NCI-H2227 (cell line): ENCODE measurements at regions not wholly inside any gene's neighbourhood (a gene's known extent, or its start where the extent isn't known, plus 50 kb on each side); places are given as distances from the start of the nearest gene placed in this dataset.
A peak's percentile ranks its signal among the peaks of the same experiment; 100 is the strongest.

ENCODE experiments used
- DNase-seq: peaks from one replicate; lab custom pipeline; 2025; ENCODE audit not compliant: unreplicated experiment; lab: John Stamatoyannopoulos, UW

DNA sequence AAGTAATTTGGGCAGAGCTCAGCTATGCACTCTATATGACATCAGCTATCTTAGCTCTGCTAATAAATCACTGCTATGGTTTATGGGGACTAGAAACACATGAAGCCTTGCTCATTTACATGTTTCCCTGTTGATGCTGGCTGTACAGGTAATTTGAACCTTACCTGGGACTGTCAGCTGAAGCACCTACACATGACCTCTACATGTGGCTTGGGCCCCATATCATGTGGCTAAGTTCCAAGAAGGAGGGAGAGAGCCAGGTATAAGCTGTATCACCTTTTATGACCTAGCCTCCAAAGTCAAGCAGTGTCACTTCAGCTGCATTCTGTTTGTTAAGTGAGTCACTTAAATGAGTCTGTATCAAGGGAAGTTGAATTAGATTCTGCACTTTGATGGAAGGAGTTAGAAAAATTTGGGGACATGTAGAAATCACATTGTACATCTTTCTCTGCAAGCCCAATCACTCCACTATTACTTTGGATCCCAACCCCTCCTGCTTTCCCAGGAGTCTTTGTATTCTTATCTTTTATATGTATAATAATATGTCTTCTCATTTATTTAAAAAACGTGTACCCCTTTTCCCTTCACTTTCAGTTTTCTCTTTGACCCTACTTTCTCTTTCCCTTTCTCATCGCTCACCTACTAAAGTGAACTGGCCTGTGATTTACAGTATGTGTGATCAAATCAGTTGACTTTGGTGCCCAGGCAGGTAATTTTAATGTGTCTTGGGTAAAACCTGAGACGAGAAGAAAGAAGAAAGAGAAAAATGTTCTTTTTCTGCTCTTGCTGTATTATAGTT, 53.4 kb upstream of the PRKACB start:
- no peak for DNase-seq

DNA sequence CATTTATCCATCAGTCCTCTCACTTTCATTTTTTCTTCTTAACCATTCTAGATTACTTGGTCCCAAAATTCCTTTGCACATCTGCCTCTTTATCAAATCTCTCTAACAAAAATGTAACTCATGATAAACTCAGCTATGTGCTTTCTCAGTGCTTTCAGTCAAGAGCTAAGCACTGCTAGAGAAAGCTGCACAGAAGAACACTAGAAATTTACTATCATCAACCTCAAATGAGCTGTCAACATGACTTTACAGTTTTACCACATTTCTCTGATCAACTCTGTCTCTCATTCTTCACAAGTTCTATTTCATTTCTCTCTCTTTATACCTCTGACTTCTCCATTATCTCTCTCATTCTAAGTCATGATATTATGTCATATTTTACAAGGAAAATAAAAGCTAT, 54.2 kb upstream of the PRKACB start:
- DNase-seq, result no peak

DNA sequence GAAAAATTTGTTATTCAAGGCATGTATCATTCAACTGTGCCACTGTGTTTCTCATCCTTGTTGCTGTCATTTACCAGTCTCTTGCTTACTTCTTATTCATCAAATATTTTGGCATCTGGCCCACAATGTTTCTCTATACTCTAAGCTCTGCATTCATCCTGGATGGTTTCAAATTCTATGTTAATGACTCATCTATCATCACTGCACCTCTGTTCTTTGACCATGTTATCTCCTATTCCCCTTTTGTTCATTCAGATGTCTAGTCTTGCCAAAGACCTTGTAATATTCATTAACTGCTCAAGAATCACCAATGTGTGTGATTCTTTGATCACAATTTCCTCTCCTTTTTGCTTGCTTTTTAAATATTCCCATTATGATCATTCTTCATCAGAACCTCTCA, 54.6 kb upstream of the PRKACB start:
- no peak for DNase-seq

DNA sequence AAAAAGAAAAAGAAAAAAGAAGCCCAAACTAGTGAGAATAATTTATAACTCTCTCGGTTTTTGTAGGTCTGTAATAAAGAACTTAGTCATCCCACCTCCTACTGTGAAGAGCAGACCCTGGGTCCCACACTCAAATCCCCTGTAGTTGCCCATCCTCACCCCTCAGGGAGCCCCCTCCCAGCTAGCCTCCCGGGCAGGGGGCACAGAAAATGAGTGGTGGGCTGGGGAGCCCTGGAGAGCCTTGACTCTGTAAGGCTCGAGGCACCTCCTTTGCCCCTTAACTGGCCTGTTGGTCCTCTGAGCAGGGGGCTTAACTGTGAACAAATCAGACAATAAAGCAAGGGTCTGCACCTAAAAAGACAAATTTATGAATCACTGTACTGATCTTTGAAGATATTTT, 57.5 kb upstream of the PRKACB start:
- DNase-seq, result no peak

DNA sequence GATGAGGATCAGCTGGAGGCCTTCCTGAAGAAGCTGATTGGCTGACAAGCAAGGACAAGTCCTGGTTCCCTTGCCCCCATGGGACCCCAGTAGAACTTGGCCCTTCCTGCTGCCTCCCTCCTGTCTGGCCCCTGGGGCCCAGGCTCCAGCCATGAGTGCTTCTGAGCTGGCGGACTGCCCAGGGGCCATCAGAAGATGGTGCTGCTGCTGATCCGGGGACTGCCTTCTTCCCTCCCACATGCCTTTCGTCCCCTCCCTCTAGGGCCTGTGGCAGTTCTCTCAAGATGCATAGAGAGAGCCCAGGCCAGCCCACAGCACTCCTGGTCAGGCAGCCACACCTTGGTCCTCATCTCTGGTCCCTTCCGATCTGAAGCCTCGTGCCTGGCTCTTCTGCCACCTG, 57.9 kb upstream of the PRKACB start:
- no peak for DNase-seq

DNA sequence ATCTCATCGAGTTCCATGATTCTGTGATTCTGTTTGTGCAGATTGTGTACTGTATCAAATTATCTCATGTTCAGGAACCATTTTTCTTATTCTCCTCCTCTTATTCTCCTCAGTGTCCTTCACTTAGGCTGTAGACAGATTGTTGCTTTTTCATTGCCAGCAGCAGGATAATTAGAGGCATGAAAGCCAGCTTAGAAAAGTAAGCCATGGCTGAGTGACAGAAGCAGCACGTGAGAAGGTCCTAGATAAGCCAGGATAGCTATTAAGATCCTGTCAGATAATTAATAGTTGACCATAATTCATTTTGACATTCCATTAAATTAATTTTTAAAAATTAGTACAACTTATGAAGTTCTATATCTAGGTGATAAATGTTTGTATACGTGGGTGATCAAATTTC, 60.8 kb upstream of the PRKACB start:
- DNase-seq, result peak; percentile 50

DNA sequence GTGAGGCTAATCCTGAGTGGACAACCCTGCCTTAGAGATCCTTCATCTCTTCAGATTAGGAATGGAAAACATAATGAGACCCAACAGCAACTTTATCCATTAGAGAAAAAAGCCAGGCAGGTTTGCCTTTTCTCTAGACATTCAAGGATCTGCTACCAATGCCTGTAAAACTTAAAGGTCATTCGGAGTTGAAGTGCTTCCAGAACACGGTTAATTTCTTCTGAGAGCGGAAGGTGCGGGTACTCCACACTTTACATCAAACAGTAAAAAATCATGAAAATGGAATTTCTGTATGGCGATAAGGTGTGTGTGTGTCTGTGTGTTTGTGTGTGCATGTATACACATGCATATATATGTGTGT, 65.2 kb upstream of the PRKACB start:
- no peak for DNase-seq

DNA sequence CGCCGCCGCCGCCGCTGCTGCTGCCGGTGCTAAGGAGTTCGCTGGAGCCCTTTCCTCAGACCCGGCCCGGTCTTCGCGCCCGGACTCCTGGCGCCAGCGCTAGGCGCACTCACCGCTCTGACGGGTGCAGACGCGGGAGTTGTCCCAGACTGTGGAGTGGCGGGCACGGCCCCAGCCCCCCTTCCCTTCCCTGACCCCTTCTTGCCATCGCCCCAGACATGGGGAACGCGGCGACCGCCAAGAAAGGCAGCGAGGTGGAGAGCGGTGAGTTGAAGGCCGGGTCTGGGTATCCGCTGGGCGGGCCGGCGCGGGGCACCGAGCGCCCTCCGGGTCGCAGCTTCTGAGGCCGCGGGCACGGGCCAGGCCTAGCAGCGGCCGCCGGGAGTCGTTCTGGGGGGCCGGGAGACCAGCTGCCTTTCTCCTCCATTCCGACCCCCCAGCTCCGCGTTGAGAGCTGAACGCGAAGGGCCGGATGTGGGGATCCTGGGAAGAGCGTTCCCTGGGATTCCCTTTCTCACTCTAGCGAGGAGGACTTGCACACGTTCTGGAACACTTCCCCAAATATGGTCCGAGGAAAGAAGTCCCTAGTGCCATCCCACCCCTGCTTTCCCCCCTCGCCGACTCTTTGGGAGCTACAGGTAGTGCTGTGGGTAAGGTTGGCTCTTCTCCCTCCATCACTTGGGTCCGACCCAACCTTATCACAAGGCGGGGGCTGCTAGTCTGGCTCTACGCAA, 65.8 kb upstream of the PRKACB start:
- peak; percentile 70 for DNase-seq

DNA sequence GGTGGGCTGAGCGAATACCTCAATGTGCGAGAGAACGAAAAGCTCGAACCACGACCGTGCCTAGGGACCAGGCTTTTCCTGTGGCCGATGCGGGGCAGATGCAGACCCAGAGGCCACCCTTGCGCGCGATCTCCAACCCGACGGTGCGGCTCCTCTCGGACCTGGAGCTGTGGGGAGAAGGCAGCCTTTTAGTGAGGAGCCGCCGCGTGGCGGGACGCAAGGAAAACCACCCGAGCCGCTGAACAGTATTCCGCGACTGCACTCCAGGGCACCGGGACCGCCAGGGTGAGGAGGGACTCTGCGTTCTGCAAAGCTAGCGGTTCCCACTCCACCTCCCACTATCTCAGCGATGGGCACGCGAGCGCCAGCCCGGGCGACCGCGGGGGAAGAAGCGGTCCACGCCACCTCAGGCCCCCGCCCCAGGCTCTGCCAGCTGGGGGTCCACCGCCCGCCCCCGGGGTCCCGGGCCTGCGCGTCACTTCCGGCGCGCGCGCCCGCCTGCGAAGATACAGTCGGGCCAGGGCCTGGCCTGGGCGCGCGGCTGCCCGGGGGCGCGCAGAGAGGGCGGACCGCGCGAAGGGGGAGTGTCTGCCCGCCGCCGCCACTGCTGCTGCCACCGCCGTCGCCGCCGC, 66.5 kb upstream of the PRKACB start:
- peak; percentile 95 for DNase-seq

DNA sequence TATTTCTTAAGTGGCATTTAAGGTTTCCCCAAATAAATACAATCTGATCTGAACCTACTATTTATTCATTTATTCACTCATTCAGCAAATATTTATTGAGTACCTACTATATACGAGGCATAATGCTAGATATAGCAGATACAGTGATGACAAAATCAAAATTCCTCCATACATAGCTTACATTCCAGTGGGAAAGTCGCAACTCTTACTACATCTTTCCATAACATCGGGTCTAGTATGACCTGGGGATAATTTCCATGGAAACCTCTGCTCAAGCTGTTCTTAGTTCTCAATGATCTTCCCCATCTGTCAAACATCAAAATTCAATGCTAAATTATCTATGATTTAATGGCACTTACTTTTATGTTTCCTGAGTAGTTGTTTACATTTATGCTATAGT, 70.8 kb upstream of the PRKACB start:
- no peak for DNase-seq

DNA sequence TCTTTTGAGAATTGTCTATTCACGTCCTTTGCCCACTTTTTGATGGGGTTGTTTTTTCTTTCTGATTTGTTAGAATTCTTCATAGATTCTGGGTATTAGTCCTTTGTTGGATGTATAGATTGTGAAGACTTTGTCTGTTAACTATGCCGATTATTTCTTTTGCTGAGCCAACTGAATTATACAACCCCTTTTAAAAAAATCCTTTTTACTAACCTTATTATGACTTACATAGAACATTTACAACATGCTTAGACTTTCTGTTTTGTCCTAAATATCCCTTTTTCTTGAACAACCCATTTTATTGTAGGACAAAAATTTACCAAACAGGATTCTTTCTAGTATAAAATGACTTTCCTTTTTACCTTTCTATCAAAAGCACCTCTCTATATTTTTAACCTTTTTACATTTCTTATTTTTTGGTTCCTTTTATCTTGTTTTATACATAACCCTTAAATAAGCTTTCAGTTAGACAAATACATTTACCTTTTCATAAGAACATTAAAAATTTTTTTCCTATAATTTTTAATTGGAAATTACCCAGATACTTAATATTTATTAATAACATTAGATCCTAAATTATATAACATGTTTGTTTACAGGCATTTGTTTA, 70.4 kb upstream of the TTLL7 start:
- peak; percentile 25 for DNase-seq

DNA sequence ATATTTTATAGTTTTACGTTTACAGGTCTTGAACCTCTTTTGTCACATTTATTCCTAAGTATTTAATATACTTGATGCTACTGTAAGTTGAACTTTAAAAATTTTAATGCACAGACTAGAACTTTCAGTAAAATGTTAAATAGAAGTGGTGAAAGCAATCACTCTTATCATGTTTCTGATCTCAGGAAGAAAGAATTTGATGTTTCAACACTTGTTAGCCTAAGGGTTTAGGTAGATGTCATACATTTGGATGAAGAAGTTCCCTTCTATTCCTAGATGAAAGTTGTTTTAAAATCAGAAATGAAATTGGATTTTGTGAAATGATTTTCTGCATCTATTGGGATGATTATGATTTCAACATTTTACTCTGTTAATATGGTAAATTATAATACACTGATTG, 63.6 kb upstream of the TTLL7 start:
- no peak for DNase-seq

DNA sequence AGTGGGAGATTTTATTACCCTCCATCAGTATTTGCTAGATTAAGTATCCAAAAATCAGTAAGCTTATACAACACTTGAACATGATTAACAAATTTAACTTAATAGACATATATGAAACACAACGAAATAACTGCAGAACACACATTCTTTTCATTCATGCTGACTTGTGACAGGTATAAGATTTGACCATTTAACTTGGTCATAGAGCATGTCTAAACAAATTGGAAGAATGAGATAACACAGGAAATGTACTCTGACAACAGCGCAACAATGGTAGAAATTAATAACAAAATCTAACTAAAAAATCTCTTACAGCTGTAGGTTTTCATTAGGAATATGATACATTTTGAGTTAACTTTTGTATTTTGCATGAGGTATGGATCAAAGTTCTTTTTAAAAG, 62.4 kb upstream of the TTLL7 start:
- DNase-seq, result no peak

DNA sequence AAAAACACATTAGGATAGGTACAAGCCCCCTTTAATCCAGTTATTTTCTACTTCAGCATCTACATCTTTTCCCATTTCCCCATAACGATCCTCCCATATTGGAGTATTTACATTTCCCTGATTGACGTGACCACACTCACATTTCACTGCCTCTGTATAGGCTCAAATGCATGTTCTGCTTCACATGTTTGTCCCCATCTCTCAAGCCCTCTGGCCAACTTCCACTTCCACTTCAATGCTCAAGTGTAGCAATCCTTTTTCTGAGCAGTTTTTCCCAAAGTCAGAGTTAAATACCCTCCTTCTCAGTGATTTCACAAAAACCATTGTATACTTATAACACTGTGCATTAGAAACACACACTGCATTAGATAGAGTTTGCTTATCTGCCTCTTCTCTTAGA, 61.8 kb upstream of the TTLL7 start:
- peak; percentile 25 for DNase-seq

DNA sequence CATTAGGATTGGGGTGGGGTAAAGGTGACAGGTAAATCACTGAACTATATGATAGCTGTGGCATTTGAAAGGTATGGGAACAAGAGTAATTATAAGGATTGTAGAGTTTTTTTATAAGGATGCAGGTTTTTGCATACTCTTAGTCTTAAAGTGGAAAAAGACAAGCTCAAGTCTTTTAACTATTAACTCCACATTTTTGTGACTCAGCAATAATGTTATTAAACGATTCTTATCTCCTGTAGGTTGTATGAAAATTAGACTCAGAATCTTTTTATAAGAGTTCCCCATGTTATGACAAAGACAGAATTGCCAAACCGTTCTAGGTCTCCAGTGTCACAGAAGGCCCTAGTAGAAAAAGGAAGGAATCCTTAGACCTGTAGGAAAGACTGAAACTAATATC, 49.9 kb upstream of the TTLL7 start:
- DNase-seq, result no peak
